ENCODE measurements at regions not wholly inside any gene's neighbourhood (a gene's known extent, or its start where the extent isn't known, plus 50 kb on each side); places are given as distances from the start of the nearest gene placed in this dataset.

DNA sequence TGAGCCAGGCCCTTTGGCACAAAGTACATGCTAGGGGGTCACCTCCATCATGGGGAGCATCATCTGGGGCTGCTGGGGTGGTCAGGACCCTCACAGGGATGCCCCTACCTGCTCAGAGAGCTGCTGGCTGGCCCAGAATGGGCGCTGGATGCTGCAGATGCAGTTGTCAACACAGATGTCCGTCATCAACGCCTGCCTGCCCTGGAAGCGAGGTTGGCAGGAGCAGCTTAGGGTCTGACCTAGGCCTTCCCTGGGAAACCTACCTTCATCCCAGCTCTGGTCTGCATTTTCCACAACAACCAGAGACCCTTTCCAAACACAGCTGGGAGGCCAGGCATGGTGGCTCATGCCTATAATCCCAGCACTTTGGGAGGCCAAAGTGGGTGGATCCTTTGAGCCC lies 88.0 kb downstream of the EDN3 start (continued):
- TF ChIP-seq SIN3A (IDR thresholded peaks at IDR 0.05; ENCODE audit: borderline replicate concordance, low read depth, low read length): no peak

DNA sequence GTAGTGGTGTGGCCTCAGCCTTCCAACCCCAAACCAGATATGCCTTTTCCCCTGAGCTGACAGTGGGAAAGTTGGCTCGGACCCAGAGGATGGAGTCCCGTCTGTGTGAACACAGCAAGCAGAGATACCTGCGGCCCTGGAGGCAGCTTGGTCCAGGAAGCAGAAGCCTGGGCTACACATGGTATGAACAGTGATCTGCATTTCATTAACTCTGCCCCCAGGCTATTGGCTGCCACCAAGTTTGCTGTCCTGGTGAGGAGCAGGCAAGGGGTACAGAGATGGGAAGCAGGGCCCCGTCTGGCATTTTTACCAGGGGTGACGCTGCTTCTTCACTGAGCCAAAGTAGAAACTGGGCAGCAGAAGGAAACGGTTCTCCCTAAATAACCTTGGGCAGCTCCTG lies 90.0 kb downstream of the EDN3 start:
- Histone ChIP-seq H3K27me3 (ENCODE audit: insufficient read depth) (no peaks in the 10 kb centered on the region), H3K36me3 (replicated peaks in 1 of 2; ENCODE audit: control insufficient read depth in 1 of 2, insufficient read depth in 2 of 2, low read length in 1 of 2) (no peaks in the 10 kb centered on the region), H4K20me1 (ENCODE audit: insufficient read depth) (no peaks in the 10 kb centered on the region), H3K9ac (no peak overlapping the region), H3K9me2 (no peaks in the 10 kb centered on the region), H2AFZ (ENCODE audit: low read depth) (no peak overlapping the region), H3K4me1 (ENCODE audit: control insufficient read depth in 1 of 2, insufficient read depth in 2 of 2, low read depth in 1 of 2, low read length in 1 of 2) (peaks cover 0 to 23% of the 10 kb centered on the region in 2 experiments; a peak in 1 of 4 replicates), H3K9me3 (no peaks in the 10 kb centered on the region), H3K79me2 (ENCODE audit: insufficient read depth) (no peaks in the 10 kb centered on the region), H3K4me2 (no peak overlapping the region), H3K4me3 (ENCODE audit: low read depth in 2 of 2, low read length in 1 of 2) (no peak overlapping the region), H3F3A (replicated peaks; ENCODE audit: insufficient read depth) (no peaks in the 10 kb centered on the region), H3K27ac (ENCODE audit: low read depth in 2 of 2, low read length in 1 of 2) (peak overlapping the region in 1 of 2 experiments; percentile 85; a peak in 2 of 4 replicates)
- ChIA-PET CTCF (interaction anchor here (0.6 to 4.5 kb wide), 4 partner anchors 13 to 183 kb away, joined by 3 to 29 read pairs (median 15); no protein-coding TSS in a partner anchor), POLR2A (interaction anchor here (0.6 to 1.1 kb wide), 2 partner anchors 47 to 502 kb away, joined by 3 to 4 read pairs; no protein-coding TSS in a partner anchor)
- WGBS (ENCODE audit: low lambda C conversion rate): 21% methylated on average over 4 of the region's 6 CpGs
- peak; percentile 82 for DNase-seq
- TF ChIP-seq MEF2A (IDR thresholded peaks at IDR 0.05; ENCODE audit: borderline replicate concordance, low read depth) (no peak), NRF1 (IDR thresholded peaks at IDR 0.05; ENCODE audit: low read depth, low read length) (no peak), JUND (IDR thresholded peaks at IDR 0.05) (no peak), NFIC (IDR thresholded peaks at IDR 0.05; ENCODE audit: borderline replicate concordance) (no peak), FOXM1 (IDR thresholded peaks at IDR 0.05; ENCODE audit: low read depth) (no peak), FOSL2 (IDR thresholded peaks at IDR 0.05; ENCODE audit: borderline replicate concordance, low read depth) (no peak), TCF12 (IDR thresholded peaks at IDR 0.05) (0 out of 2 replicates have a peak, but pooled peaks have one; percentile 8), FOXJ3 (CRISPR knock-in tag; IDR thresholded peaks at IDR 0.05) (peak; percentile 95), CTCF (IDR thresholded peaks at IDR 0.05) (no peak), ELF1 (IDR thresholded peaks at IDR 0.05) (no peak), YY1 (IDR thresholded peaks at IDR 0.05; ENCODE audit: low read depth) (no peak), TEAD4 (IDR thresholded peaks at IDR 0.05; ENCODE audit: borderline replicate concordance, insufficient read depth) (no peak), CHD2 (IDR thresholded peaks at IDR 0.05; ENCODE audit: low read length, partially characterized antibody) (peak; percentile 80), GABPA (IDR thresholded peaks at IDR 0.05; ENCODE audit: low read depth) (no peak), MAX (IDR thresholded peaks at IDR 0.05; ENCODE audit: low read depth) (no peak), EZH2phosphoT487 (IDR thresholded peaks at IDR 0.05; ENCODE audit: borderline replicate concordance, low read depth) (no peak), RAD21 (IDR thresholded peaks at IDR 0.05; ENCODE audit: low read length) (peak; percentile 29; the same call in 1 of the 2 replicates), GATA2 (CRISPR knock-in tag; IDR thresholded peaks at IDR 0.05) (peak; percentile 59; the same call in 1 of the 2 replicates), EP300 (IDR thresholded peaks at IDR 0.05; ENCODE audit: borderline replicate concordance in 1 of 2, low read depth in 1 of 2, low read length in 1 of 2) (peak in 1 of 2 experiments; percentile 90; a peak in 2 of 4 replicates), MXI1 (IDR thresholded peaks at IDR 0.05; ENCODE audit: low read depth, low read length) (peak; percentile 49; the same call in 1 of the 2 replicates)
- TF ChIP-seq, protein P1, sequence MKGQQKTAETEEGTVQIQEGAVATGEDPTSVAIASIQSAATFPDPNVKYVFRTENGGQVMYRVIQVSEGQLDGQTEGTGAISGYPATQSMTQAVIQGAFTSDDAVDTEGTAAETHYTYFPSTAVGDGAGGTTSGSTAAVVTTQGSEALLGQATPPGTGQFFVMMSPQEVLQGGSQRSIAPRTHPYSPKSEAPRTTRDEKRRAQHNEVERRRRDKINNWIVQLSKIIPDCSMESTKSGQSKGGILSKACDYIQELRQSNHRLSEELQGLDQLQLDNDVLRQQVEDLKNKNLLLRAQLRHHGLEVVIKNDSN (IDR thresholded peaks at IDR 0.05; ENCODE audit: borderline replicate concordance, low read depth): no peak
- TF ChIP-seq, protein P2, sequence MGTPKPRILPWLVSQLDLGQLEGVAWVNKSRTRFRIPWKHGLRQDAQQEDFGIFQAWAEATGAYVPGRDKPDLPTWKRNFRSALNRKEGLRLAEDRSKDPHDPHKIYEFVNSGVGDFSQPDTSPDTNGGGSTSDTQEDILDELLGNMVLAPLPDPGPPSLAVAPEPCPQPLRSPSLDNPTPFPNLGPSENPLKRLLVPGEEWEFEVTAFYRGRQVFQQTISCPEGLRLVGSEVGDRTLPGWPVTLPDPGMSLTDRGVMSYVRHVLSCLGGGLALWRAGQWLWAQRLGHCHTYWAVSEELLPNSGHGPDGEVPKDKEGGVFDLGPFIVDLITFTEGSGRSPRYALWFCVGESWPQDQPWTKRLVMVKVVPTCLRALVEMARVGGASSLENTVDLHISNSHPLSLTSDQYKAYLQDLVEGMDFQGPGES (IDR thresholded peaks at IDR 0.05; ENCODE audit: low read depth, low read length): no peak
- TF ChIP-seq, protein P3, sequence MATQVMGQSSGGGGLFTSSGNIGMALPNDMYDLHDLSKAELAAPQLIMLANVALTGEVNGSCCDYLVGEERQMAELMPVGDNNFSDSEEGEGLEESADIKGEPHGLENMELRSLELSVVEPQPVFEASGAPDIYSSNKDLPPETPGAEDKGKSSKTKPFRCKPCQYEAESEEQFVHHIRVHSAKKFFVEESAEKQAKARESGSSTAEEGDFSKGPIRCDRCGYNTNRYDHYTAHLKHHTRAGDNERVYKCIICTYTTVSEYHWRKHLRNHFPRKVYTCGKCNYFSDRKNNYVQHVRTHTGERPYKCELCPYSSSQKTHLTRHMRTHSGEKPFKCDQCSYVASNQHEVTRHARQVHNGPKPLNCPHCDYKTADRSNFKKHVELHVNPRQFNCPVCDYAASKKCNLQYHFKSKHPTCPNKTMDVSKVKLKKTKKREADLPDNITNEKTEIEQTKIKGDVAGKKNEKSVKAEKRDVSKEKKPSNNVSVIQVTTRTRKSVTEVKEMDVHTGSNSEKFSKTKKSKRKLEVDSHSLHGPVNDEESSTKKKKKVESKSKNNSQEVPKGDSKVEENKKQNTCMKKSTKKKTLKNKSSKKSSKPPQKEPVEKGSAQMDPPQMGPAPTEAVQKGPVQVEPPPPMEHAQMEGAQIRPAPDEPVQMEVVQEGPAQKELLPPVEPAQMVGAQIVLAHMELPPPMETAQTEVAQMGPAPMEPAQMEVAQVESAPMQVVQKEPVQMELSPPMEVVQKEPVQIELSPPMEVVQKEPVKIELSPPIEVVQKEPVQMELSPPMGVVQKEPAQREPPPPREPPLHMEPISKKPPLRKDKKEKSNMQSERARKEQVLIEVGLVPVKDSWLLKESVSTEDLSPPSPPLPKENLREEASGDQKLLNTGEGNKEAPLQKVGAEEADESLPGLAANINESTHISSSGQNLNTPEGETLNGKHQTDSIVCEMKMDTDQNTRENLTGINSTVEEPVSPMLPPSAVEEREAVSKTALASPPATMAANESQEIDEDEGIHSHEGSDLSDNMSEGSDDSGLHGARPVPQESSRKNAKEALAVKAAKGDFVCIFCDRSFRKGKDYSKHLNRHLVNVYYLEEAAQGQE (IDR thresholded peaks at IDR 0.05; ENCODE audit: low read depth, low read length): no peak
- TF ChIP-seq, protein P4, sequence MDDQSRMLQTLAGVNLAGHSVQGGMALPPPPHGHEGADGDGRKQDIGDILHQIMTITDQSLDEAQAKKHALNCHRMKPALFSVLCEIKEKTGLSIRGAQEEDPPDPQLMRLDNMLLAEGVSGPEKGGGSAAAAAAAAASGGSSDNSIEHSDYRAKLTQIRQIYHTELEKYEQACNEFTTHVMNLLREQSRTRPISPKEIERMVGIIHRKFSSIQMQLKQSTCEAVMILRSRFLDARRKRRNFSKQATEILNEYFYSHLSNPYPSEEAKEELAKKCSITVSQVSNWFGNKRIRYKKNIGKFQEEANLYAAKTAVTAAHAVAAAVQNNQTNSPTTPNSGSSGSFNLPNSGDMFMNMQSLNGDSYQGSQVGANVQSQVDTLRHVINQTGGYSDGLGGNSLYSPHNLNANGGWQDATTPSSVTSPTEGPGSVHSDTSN (IDR thresholded peaks at IDR 0.05): no peak
